SK-N-SH (cell line): ENCODE measurements at regions not wholly inside any gene's neighbourhood (a gene's known extent, or its start where the extent isn't known, plus 50 kb on each side); places are given as distances from the start of the nearest gene placed in this dataset.

Source experiments
- CHD2 ChIP-seq: fragments of 150-350 bp; IDR thresholded peaks from 2 replicates; pipeline ENCODE4 v1.6.1; 2018; ENCODE audit warnings: low read length; ENCODE audit not compliant: partially characterized antibody
- EP300 ChIP-seq, 2 experiments: IDR thresholded peaks; 2 replicates each; pipeline versions ENCODE4 v1.4.0 to v1.6.1; 2012; ENCODE audit warnings: borderline replicate concordance in 1 of 2, low read depth in 1 of 2, low read length in 1 of 2
- EZH2phosphoT487 ChIP-seq: fragments of 200-600 bp; sonication (generic); IDR thresholded peaks from 2 replicates; pipeline ENCODE4 v1.6.1; 2017; ENCODE audit warnings: low read depth, mixed run types, mild to moderate bottlenecking, antibody characterized with exemption, moderate library complexity, borderline replicate concordance
- FOXM1 ChIP-seq: IDR thresholded peaks from 2 replicates; pipeline ENCODE4 v1.4.0; 2012; ENCODE audit warnings: low read depth, mild to moderate bottlenecking
- GATA2 ChIP-seq: sonication (generic); formaldehyde crosslinking; IDR thresholded peaks from 2 replicates; pipeline ENCODE4 v1.5.0; 2020; ENCODE audit warnings: mild to moderate bottlenecking, missing genetic modification reagents
- JUND ChIP-seq: IDR thresholded peaks from 2 replicates; pipeline ENCODE4 v1.4.0; 2012
- MXI1 ChIP-seq: IDR thresholded peaks from 2 replicates; pipeline ENCODE4 v1.6.1; 2012; ENCODE audit warnings: mild to moderate bottlenecking, low read depth, low read length, improper control_type of control experiment
- NRF1 ChIP-seq: IDR thresholded peaks from 2 replicates; pipeline ENCODE4 v1.6.1; 2012; ENCODE audit warnings: low read depth, mild to moderate bottlenecking, low read length
- POLR2AphosphoS5 ChIP-seq: IDR thresholded peaks from 2 replicates; pipeline ENCODE4 v1.6.1; 2012; ENCODE audit warnings: low read depth, low read length
- RCOR1 ChIP-seq: fragments of 150-350 bp; IDR thresholded peaks from 2 replicates; pipeline ENCODE4 v1.6.1; 2017; ENCODE audit warnings: antibody characterized with exemption, low read length
- YY1 ChIP-seq: IDR thresholded peaks from 2 replicates; pipeline ENCODE4 v1.4.0; 2012; ENCODE audit warnings: low read depth, mild to moderate bottlenecking
- TF ChIP-seq, protein P1 (sequence below): fragments of 200-600 bp; sonication (generic); IDR thresholded peaks from 2 replicates; pipeline ENCODE4 v1.6.1; 2017; ENCODE audit warnings: antibody characterized with exemption, mild to moderate bottlenecking, moderate library complexity
- TF ChIP-seq, protein P2 (sequence below): IDR thresholded peaks from 2 replicates; pipeline ENCODE4 v1.6.1; 2012; ENCODE audit warnings: mild to moderate bottlenecking, low read depth, low read length, moderate library complexity

DNA sequence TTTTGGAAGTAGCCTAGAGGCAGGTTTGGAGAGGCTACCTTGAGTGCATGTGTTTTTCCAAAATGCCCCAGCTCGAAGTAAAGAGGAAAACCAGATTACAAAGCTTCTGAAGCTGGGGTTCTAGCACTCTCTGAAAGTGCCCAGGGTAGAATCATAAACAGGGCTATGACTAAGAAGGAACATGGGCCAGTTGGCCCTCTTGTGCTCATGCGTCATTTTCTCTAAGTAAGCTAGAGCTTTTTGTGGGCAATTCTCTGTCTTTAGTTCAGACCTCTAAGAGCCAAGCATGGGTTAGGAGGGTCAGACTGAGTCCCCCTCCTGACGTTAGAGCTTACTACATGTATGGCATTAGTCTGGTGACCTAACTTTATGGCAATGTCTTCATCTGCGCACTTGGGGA, 129.5 kb upstream of the UMPS start:
- TF ChIP-seq CHD2 (no peak), RCOR1 (no peak), EP300 (IDR thresholded peaks at IDR 0.05; ENCODE audit: borderline replicate concordance in 1 of 2, low read depth in 1 of 2, low read length in 1 of 2) (no peak), FOXM1 (no peak), YY1 (no peak), GATA2 (CRISPR knock-in tag) (no peak), JUND (no peak), MXI1 (no peak), POLR2AphosphoS5 (no peak), EZH2phosphoT487 (no peak), NRF1 (no peak)
- TF ChIP-seq, protein P1, sequence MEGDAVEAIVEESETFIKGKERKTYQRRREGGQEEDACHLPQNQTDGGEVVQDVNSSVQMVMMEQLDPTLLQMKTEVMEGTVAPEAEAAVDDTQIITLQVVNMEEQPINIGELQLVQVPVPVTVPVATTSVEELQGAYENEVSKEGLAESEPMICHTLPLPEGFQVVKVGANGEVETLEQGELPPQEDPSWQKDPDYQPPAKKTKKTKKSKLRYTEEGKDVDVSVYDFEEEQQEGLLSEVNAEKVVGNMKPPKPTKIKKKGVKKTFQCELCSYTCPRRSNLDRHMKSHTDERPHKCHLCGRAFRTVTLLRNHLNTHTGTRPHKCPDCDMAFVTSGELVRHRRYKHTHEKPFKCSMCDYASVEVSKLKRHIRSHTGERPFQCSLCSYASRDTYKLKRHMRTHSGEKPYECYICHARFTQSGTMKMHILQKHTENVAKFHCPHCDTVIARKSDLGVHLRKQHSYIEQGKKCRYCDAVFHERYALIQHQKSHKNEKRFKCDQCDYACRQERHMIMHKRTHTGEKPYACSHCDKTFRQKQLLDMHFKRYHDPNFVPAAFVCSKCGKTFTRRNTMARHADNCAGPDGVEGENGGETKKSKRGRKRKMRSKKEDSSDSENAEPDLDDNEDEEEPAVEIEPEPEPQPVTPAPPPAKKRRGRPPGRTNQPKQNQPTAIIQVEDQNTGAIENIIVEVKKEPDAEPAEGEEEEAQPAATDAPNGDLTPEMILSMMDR = no peak
- TF ChIP-seq, protein P2, sequence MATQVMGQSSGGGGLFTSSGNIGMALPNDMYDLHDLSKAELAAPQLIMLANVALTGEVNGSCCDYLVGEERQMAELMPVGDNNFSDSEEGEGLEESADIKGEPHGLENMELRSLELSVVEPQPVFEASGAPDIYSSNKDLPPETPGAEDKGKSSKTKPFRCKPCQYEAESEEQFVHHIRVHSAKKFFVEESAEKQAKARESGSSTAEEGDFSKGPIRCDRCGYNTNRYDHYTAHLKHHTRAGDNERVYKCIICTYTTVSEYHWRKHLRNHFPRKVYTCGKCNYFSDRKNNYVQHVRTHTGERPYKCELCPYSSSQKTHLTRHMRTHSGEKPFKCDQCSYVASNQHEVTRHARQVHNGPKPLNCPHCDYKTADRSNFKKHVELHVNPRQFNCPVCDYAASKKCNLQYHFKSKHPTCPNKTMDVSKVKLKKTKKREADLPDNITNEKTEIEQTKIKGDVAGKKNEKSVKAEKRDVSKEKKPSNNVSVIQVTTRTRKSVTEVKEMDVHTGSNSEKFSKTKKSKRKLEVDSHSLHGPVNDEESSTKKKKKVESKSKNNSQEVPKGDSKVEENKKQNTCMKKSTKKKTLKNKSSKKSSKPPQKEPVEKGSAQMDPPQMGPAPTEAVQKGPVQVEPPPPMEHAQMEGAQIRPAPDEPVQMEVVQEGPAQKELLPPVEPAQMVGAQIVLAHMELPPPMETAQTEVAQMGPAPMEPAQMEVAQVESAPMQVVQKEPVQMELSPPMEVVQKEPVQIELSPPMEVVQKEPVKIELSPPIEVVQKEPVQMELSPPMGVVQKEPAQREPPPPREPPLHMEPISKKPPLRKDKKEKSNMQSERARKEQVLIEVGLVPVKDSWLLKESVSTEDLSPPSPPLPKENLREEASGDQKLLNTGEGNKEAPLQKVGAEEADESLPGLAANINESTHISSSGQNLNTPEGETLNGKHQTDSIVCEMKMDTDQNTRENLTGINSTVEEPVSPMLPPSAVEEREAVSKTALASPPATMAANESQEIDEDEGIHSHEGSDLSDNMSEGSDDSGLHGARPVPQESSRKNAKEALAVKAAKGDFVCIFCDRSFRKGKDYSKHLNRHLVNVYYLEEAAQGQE = no peak
